ENCODE measurements at regions not wholly inside any gene's neighbourhood (a gene's known extent, or its start where the extent isn't known, plus 50 kb on each side); places are given as distances from the start of the nearest gene placed in this dataset.
A peak's percentile ranks its signal among the peaks of the same experiment; 100 is the strongest.

DNA sequence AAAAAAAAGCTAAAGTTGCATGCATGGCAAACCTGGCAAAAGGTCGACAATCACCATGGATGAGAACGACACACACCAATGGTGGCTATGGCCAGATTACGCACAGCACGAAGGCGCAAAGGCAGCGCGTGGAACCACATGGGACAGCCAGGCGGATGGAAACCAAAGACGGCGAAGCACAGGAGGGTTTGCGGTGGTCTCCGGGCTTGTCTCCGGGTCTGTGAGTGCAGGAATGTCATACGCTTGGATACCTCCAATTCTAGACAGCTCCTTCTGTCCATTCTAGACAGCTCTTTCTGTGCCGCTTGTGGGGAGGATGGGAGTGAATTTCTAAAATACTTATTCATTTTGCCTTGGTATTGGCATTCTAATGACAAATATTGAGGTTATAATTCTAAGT is 685.4 kb downstream of the BRD1 start:
- Histone ChIP-seq H3K4me1 (no peaks in the 10 kb centered on the region), H3K27me3 (replicated peaks in 1 of 7) (peaks cover 0 to 47% (median 0%) of the 10 kb centered on the region in 7 donors), H3K4me3 (no peak overlapping the region), H3K36me3 (no peaks in the 10 kb centered on the region), H3K9me3 (no peaks in the 10 kb centered on the region), H3K27ac (no peak overlapping the region)
- WGBS, 5 donors = 86 to 93% (median 89%) methylated on average over 15 of the region's 15 CpGs
- intact Hi-C loops (cut with DNase I; ENCODE audit: low total_unique reads) = no loop called here
- TF ChIP-seq POLR2AphosphoS5 (IDR thresholded peaks at IDR 0.05) (no peak), POLR2A (IDR thresholded peaks at IDR 0.05) (no peak), CTCF (IDR thresholded peaks at IDR 0.05 in 8 of 11, conservative IDR thresholded peaks at IDR 0.05 in 3 of 11) (no peak)
- DNase-seq = peak; percentile 41

DNA sequence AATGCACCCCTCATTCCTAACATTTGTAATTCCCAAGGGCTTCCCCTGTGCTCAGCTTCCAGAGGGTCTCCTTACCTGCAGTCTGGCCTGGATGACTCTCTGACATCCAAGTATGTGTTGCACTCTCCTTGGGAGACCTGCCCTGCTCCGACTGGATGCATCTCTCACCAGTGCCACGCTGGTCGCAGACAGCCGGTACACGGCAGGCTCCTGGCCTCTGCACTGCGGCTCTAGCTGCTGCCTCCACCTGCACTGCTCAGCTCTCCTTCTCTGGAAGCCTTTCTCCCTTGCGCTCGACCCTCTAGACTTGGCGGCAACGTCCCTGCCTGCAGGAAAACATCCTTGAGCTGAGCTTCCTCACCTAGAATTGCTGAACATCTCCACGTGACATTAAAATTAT is 685.9 kb downstream of the BRD1 start:
- no peak for TF ChIP-seq POLR2A (IDR thresholded peaks at IDR 0.05)
- DNase-seq = no peak
- intact Hi-C loops (cut with DNase I; ENCODE audit: low total_unique reads) = no loop called here
- H3K27ac ChIP-seq = no peak overlapping the region
- no peak overlapping the region for H3K4me3 ChIP-seq
- peaks cover 0 to 41% (median 0%) of the 10 kb centered on the region in 7 donors for H3K27me3 ChIP-seq (replicated peaks in 1 of 7)
- 69 to 82% (median 71%) methylated on average over 11 of the region's 11 CpGs for WGBS, 5 donors
- no peaks in the 10 kb centered on the region for H3K4me1 ChIP-seq
- H3K9me3 ChIP-seq = no peaks in the 10 kb centered on the region
- no peaks in the 10 kb centered on the region for H3K36me3 ChIP-seq

GRCh38 chr22:49140911-49141665 is 686.6 kb downstream of the BRD1 start:
- no peaks in the 10 kb centered on the region for H3K4me1 ChIP-seq
- H3K27me3 ChIP-seq (replicated peaks in 1 of 7) = peaks cover 0 to 41% (median 0%) of the 10 kb centered on the region in 7 donors
- H3K27ac ChIP-seq = no peak overlapping the region
- 63 to 69% (median 66%) methylated on average over 19 to 24 of the region's 24 CpGs for WGBS, 5 donors
- H3K4me3 ChIP-seq = no peak overlapping the region
- H3K9me3 ChIP-seq = no peaks in the 10 kb centered on the region
- H3K36me3 ChIP-seq = no peaks in the 10 kb centered on the region
- DNase-seq = peak; percentile 59
- TF ChIP-seq POLR2A (IDR thresholded peaks at IDR 0.05) = no peak
- no peak for TF ChIP-seq POLR2AphosphoS5 (IDR thresholded peaks at IDR 0.05)
- no peak for TF ChIP-seq CTCF (IDR thresholded peaks at IDR 0.05 in 8 of 11, conservative IDR thresholded peaks at IDR 0.05 in 3 of 11)
- intact Hi-C loops (cut with DNase I; ENCODE audit: low total_unique reads) = no loop called here

GRCh38 chr22:49139492-49140151 is 688.1 kb downstream of the BRD1 start:
- TF ChIP-seq POLR2A (IDR thresholded peaks at IDR 0.05) (no peak), CTCF (IDR thresholded peaks at IDR 0.05 in 8 of 11, conservative IDR thresholded peaks at IDR 0.05 in 3 of 11) (no peak), POLR2AphosphoS5 (IDR thresholded peaks at IDR 0.05) (no peak)
- H3K4me3 ChIP-seq = no peak overlapping the region
- H3K36me3 ChIP-seq = no peaks in the 10 kb centered on the region
- intact Hi-C loops (cut with DNase I; ENCODE audit: low total_unique reads) = no loop called here
- H3K4me1 ChIP-seq = no peaks in the 10 kb centered on the region
- DNase-seq = peak; percentile 56
- no peak overlapping the region for H3K27ac ChIP-seq
- 67 to 83% (median 77%) methylated on average over 10 to 15 of the region's 15 CpGs for WGBS, 5 donors
- peaks cover 0 to 55% (median 0%) of the 10 kb centered on the region in 7 donors for H3K27me3 ChIP-seq (replicated peaks in 1 of 7)
- H3K9me3 ChIP-seq = no peaks in the 10 kb centered on the region

Measured in spleen (tissue), 11 donors.